ENCODE measurements at regions not wholly inside any gene's neighbourhood (a gene's known extent, or its start where the extent isn't known, plus 50 kb on each side); places are given as distances from the start of the nearest gene placed in this dataset.
"Not testable (repeated sequence)": the region's sequence is repeated elsewhere in the genome, so short reads cannot be mapped to it uniquely, and the experiment has no call there.

GRCh38 chr10:38267555-38267954 is 173.4 kb downstream of the ZNF37A start:
- H3K4me3 ChIP-seq; DNase-seq (ENCODE audit: extremely low spot score in 2 of 2); H3K9me3 ChIP-seq; H3K36me3 ChIP-seq; H3K27me3 ChIP-seq; H3K27ac ChIP-seq; H3K4me1 ChIP-seq; intact Hi-C loops (cut with DNase I): not testable (repeated sequence)

- H3K27me3 ChIP-seq; intact Hi-C loops (cut with DNase I); H3K4me3 ChIP-seq; H3K4me1 ChIP-seq; H3K9me3 ChIP-seq; H3K36me3 ChIP-seq; H3K27ac ChIP-seq; DNase-seq (ENCODE audit: extremely low spot score in 2 of 2): not testable (repeated sequence)
These were observed 176.9 kb downstream of the ZNF37A start for GRCh38 chr10:38271031-38271430.

- intact Hi-C loops (cut with DNase I); H3K27me3 ChIP-seq; H3K27ac ChIP-seq; DNase-seq (ENCODE audit: extremely low spot score in 2 of 2); H3K9me3 ChIP-seq; H3K4me1 ChIP-seq; H3K4me3 ChIP-seq; H3K36me3 ChIP-seq: not testable (repeated sequence)
These were observed 180.7 kb downstream of the ZNF37A start for GRCh38 chr10:38274879-38275278.

- intact Hi-C loops (cut with DNase I); H3K4me3 ChIP-seq; H3K27ac ChIP-seq; DNase-seq (ENCODE audit: extremely low spot score in 2 of 2); H3K27me3 ChIP-seq; H3K9me3 ChIP-seq; H3K4me1 ChIP-seq; H3K36me3 ChIP-seq: not testable (repeated sequence)
These were observed 198.4 kb downstream of the ZNF37A start for GRCh38 chr10:38292560-38292959.

GRCh38 chr10:38310111-38310510 is 216.0 kb downstream of the ZNF37A start:
- H3K9me3 ChIP-seq; H3K4me3 ChIP-seq; DNase-seq (ENCODE audit: extremely low spot score in 2 of 2); H3K36me3 ChIP-seq; intact Hi-C loops (cut with DNase I); H3K27ac ChIP-seq; H3K27me3 ChIP-seq; H3K4me1 ChIP-seq: not testable (repeated sequence)

GRCh38 chr10:38315090-38315805 is 221.1 kb downstream of the ZNF37A start:
- H3K9me3 ChIP-seq; DNase-seq (ENCODE audit: extremely low spot score in 2 of 2); H3K4me1 ChIP-seq; H3K27me3 ChIP-seq; intact Hi-C loops (cut with DNase I); H3K27ac ChIP-seq; H3K36me3 ChIP-seq; H3K4me3 ChIP-seq: not testable (repeated sequence)

GRCh38 chr10:38321393-38321792 is 227.3 kb downstream of the ZNF37A start:
- intact Hi-C loops (cut with DNase I); H3K9me3 ChIP-seq; H3K4me3 ChIP-seq; H3K27ac ChIP-seq; H3K4me1 ChIP-seq; H3K36me3 ChIP-seq; H3K27me3 ChIP-seq; DNase-seq (ENCODE audit: extremely low spot score in 2 of 2): not testable (repeated sequence)

GRCh38 chr10:38330306-38330705 is 236.2 kb downstream of the ZNF37A start:
- DNase-seq (ENCODE audit: extremely low spot score in 2 of 2); H3K36me3 ChIP-seq; intact Hi-C loops (cut with DNase I); H3K27ac ChIP-seq; H3K9me3 ChIP-seq; H3K4me1 ChIP-seq; H3K4me3 ChIP-seq; H3K27me3 ChIP-seq: not testable (repeated sequence)

GRCh38 chr10:38331106-38331505 is 237.0 kb downstream of the ZNF37A start:
- H3K36me3 ChIP-seq; H3K4me3 ChIP-seq; DNase-seq (ENCODE audit: extremely low spot score in 2 of 2); H3K27ac ChIP-seq; H3K27me3 ChIP-seq; H3K9me3 ChIP-seq; intact Hi-C loops (cut with DNase I); H3K4me1 ChIP-seq: not testable (repeated sequence)

GRCh38 chr10:38333699-38334098 is 239.6 kb downstream of the ZNF37A start:
- H3K4me3 ChIP-seq; H3K4me1 ChIP-seq; DNase-seq (ENCODE audit: extremely low spot score in 2 of 2); H3K36me3 ChIP-seq; H3K9me3 ChIP-seq; H3K27me3 ChIP-seq; intact Hi-C loops (cut with DNase I); H3K27ac ChIP-seq: not testable (repeated sequence)

GRCh38 chr10:38350645-38351044 is 256.5 kb downstream of the ZNF37A start:
- H3K36me3 ChIP-seq; H3K4me1 ChIP-seq; H3K27ac ChIP-seq; H3K9me3 ChIP-seq; DNase-seq (ENCODE audit: extremely low spot score in 2 of 2); H3K4me3 ChIP-seq; intact Hi-C loops (cut with DNase I); H3K27me3 ChIP-seq: not testable (repeated sequence)

GRCh38 chr10:38354410-38354809 is 260.3 kb downstream of the ZNF37A start:
- H3K36me3 ChIP-seq; H3K27me3 ChIP-seq; H3K4me3 ChIP-seq; DNase-seq (ENCODE audit: extremely low spot score in 2 of 2); H3K9me3 ChIP-seq; H3K4me1 ChIP-seq; H3K27ac ChIP-seq; intact Hi-C loops (cut with DNase I): not testable (repeated sequence)
